GM18519 (cell line): ENCODE measurements at regions not wholly inside any gene's neighbourhood (a gene's known extent, or its start where the extent isn't known, plus 50 kb on each side); places are given as distances from the start of the nearest gene placed in this dataset.

Experiments used
- ATAC-seq: cut with Tn5 transposase; IDR thresholded peaks from one replicate; pipeline ENCODE4 v1.9.1; 2021; ENCODE audit warnings: mild to moderate bottlenecking, moderate library complexity; ENCODE audit not compliant: unreplicated experiment, low FRiP score

GRCh38 chr9:89720696-89721175 lies 115.9 kb downstream of the GADD45G start:
- no peak for ATAC-seq

DNA sequence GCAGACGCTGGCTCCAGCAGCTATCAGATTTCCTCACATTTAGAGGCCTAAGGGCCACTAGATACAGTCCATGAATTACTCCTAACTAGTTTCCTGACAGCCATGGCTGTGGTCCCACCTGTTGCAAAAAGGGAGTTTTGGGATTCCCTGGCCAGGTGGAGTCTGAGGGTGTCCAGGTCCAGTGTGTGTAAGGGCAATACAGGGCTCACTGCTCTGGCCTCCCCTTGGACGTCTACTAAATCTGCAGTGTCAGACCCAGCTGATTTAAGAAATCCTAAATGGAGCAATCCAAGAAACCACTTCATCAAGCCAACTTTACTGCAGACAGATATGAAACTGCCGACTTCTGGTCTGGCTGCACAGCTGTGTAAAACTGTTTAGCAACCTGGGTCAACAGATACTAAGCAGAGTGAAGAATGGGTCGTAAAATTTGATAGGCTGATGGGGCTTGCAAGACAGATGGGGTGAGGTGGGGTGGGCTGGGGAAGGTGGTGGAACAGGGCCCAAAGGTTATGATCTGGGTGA lies 116.4 kb downstream of the GADD45G start:
- ATAC-seq: no peak

DNA sequence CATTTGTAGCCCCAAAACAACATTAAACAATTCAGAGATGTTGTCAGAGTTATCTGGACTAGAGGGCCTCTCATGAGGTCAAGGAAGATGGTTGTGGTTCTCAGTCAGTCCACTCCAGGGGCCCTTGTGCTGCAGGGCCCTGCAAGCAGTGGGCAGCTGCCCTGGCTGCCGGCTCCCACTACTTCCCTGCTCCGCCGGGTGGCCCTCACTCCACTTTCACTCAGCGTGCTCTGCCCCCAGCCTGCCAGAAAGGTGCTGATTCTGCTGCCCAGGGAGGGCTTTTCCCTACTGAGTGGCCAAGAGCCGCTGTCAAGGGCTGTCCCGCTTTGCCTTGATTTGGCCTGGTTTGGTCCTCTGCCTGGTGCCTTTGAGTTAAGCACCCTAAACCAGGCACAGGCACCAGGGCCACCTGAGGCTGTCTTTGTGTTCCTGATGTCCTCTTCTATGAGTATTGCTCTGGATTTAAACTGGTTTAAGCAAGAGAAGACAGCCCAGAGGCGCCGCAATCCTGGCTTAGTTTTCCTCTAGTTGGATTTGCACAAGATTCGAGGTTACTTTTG lies 117.2 kb downstream of the GADD45G start:
- no peak for ATAC-seq

DNA sequence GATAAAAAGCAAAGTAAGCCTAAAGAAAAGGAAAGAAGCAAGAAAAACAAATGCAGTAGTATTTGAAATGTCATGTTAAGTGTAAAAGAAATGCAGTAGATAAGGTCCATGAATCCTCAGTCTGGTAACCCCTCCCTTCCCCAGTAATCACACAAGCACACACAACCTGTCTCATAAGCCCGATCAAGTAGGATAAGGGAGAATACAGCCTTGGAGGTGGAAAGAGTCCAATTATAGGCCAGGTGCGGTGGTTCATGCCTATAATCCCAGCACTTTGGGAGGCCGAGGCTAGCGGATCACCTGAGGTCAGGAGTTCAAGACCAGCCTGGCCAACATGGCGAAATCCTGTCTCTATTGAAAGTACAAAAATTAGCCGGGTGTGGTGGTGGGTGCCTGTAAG lies 117.9 kb downstream of the GADD45G start:
- no peak for ATAC-seq

GRCh38 chr9:89723469-89724100 lies 118.8 kb downstream of the GADD45G start:
- ATAC-seq: no peak

GRCh38 chr9:89724659-89725058 lies 119.8 kb downstream of the GADD45G start:
- ATAC-seq: no peak

- ATAC-seq: no peak
Observed at GRCh38 chr9:89725271-89725670, 120.5 kb downstream of the GADD45G start.

DNA sequence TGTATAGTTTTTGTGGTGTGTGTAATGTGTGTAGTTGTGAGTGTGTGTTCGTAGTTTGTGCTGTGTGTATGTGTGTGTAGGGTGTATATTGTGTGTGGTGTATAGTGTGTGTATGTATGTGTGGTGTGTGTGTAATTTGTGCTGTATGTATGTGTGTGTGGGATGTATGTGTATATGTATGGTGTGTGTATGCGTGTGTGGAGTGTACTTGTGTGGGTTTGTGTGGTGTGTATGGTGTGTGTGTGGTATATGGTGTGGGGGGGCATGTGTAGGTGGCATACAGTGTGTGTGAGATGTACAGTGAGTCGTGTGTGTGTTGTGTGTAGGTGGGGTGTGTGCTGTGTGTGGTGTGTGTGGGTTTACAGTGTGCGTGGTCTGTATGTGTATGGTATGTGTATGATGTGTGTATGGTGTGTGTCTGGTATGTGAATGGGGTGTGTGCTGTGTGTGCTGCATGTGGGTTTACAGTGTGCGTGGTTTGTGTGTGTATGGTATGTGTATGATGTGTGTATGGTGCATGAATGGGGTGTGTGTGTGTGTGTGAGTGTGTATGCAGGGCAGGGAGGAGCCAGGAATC lies 125.2 kb downstream of the GADD45G start:
- ATAC-seq: no peak

GRCh38 chr9:89730715-89731114 lies 125.9 kb downstream of the GADD45G start:
- ATAC-seq: no peak

- ATAC-seq: no peak
Observed at GRCh38 chr9:89731262-89732182, 126.7 kb downstream of the GADD45G start.

DNA sequence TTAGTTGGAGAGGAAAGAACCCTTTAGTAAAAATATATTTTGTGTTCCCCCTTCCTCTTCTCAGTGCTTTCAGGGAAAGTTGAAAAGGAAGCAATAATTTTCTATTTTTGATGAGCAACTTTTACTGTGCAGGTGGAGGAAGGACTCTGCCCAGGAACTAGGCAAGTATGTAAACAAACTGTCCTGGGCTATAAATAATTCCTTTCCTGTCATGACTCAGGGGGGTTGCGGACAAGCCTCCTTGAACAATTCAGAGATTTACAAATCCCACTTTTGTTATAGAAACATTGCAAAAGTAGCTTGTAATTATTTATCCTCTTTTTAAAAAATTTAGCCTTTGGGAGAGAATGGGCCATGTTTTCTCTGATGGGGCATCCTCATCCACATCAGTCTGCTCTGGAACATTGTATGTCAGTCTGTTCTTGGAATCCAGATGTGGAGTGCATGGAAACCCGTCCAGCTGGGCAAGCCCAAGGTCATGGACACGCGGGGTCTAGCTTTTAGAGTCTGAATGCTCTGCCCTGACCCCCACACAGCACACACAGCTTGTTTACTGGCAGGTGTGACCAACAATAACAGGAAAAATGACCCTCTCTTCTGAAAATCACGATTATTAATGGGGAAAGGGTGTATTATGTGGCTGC lies 127.6 kb downstream of the GADD45G start:
- ATAC-seq: no peak

- no peak for ATAC-seq
Observed at GRCh38 chr9:89732939-89733324, 128.1 kb downstream of the GADD45G start.

DNA sequence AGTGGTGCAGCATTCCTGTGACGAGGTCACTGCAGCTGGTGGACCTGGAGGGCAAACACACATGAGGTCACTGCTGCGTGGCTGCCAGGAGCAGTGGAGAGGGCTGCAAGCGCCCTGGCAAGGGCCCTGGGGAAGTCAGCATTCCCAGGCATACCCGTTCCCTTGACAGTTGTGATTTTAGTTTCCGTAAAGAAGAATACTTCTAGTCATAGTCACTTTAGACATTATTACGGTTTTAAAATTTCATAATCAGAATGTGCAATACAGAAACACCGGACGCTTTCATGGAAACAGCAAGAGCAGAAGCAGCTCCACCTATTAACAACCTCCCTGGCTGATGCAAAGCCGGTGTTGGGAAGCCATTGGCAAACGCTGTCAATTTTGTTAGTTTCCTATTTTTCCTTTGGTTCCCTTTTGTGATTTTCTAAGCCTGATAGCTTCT lies 129.8 kb downstream of the GADD45G start:
- no peak for ATAC-seq

DNA sequence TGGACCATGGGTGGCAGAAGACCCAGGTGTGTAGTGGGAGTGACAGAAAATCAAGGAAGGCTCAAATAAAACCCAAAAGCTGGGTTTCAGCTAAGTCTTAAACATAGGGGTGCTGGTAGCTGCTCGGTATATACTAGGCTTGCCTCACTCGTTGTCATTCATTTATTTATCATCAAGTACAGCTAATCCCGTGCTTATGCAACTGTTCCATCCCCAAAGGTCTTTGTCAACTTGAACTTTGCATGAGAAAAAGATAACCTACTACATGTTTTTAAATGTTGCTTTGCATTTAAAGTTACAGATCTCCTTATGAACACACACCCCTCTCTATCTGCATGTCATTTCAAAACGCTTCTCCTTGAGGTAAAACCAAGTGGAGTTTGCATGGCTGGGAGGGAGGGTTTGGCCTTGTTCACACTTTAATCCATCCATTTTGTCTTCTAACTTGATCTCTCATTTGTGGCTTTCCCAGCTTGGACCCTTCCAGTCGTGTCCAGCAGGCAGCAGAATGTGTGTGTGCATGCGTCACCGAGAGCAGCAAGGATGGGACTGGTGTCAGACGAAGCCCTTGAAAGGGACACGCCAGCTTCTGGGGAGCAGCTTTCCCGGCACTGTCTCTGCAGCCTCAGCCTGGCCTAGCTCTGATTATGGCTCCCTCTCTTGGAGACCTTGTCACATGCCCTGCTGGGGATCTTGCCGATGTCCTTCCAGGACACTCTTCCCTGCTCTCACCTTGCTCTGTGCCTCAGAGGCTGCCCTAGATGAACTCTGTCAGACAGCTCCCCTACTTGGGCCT lies 133.5 kb downstream of the GADD45G start:
- ATAC-seq: no peak

GRCh38 chr9:89739511-89739910 lies 134.7 kb downstream of the GADD45G start:
- ATAC-seq: no peak

- ATAC-seq: no peak
Observed at GRCh38 chr9:89739916-89740315, 135.1 kb downstream of the GADD45G start.

GRCh38 chr9:89740722-89741121 lies 135.9 kb downstream of the GADD45G start:
- no peak for ATAC-seq

GRCh38 chr9:89742660-89743059 lies 137.8 kb downstream of the GADD45G start:
- no peak for ATAC-seq

GRCh38 chr9:89743216-89743572 lies 138.4 kb downstream of the GADD45G start:
- ATAC-seq: peak; percentile 30
